HepG2 (cell line): ENCODE measurements at regions not wholly inside any gene's neighbourhood (a gene's known extent, or its start where the extent isn't known, plus 50 kb on each side); places are given as distances from the start of the nearest gene placed in this dataset.

Experiments
- MEF2D ChIP-seq: sonication (generic); formaldehyde crosslinking; IDR thresholded peaks from 2 replicates; pipeline ENCODE4 v1.5.1; 2020; ENCODE audit warnings: mild to moderate bottlenecking, missing genetic modification reagents
- NCOA2 ChIP-seq: sonication (generic); formaldehyde crosslinking; IDR thresholded peaks from 2 replicates; pipeline ENCODE4 v1.8.0; 2022; ENCODE audit warnings: inconsistent platforms
- ZNF350 ChIP-seq: sonication (generic); formaldehyde crosslinking; IDR thresholded peaks from 2 replicates; pipeline ENCODE4 v1.4.0; 2020; ENCODE audit warnings: mild to moderate bottlenecking, low read depth, missing genetic modification reagents, borderline replicate concordance
- TF ChIP-seq, protein P1 (sequence below): sonication (generic); formaldehyde crosslinking; IDR thresholded peaks from 2 replicates; pipeline ENCODE4 v1.9.0; 2021; ENCODE audit warnings: mild to moderate bottlenecking, missing genetic modification reagents
- TF ChIP-seq, protein P2 (sequence below): sonication (generic); formaldehyde crosslinking; IDR thresholded peaks from 2 replicates; pipeline ENCODE4 v1.4.0; 2020; ENCODE audit warnings: low read depth, missing genetic modification reagents

DNA sequence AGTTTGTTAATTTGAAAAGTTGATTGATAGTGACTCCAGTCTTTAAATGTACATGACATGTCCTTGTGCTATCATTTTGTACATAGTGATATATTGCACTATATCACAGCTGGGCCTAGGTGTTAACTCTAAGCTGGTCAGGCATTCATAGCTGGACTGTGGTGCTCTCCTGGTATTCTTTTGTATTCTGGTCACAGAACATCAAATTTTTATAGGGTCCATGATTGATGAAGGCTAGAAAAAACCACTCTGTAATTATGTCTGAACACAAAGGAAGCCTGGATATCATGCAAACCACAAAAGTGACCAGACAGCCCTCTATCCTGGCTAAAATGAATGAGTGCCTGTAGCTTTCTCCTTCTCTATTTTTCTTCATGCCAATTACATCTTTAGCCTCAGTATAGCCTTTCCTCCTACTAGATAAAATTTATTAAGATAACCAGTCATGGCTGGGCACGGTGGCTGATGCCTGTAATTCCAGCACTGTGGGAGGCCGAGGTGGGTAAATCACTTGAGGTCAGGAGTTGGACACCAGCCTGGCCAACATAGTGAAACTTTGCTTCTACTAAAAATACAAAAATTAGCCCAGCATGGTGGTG is 134.9 kb upstream of the B3GALT2 start:
- TF ChIP-seq ZNF350 (CRISPR knock-in tag) (no peak), NCOA2 (CRISPR knock-in tag) (no peak), MEF2D (CRISPR knock-in tag) (no peak)
- TF ChIP-seq, protein P1, sequence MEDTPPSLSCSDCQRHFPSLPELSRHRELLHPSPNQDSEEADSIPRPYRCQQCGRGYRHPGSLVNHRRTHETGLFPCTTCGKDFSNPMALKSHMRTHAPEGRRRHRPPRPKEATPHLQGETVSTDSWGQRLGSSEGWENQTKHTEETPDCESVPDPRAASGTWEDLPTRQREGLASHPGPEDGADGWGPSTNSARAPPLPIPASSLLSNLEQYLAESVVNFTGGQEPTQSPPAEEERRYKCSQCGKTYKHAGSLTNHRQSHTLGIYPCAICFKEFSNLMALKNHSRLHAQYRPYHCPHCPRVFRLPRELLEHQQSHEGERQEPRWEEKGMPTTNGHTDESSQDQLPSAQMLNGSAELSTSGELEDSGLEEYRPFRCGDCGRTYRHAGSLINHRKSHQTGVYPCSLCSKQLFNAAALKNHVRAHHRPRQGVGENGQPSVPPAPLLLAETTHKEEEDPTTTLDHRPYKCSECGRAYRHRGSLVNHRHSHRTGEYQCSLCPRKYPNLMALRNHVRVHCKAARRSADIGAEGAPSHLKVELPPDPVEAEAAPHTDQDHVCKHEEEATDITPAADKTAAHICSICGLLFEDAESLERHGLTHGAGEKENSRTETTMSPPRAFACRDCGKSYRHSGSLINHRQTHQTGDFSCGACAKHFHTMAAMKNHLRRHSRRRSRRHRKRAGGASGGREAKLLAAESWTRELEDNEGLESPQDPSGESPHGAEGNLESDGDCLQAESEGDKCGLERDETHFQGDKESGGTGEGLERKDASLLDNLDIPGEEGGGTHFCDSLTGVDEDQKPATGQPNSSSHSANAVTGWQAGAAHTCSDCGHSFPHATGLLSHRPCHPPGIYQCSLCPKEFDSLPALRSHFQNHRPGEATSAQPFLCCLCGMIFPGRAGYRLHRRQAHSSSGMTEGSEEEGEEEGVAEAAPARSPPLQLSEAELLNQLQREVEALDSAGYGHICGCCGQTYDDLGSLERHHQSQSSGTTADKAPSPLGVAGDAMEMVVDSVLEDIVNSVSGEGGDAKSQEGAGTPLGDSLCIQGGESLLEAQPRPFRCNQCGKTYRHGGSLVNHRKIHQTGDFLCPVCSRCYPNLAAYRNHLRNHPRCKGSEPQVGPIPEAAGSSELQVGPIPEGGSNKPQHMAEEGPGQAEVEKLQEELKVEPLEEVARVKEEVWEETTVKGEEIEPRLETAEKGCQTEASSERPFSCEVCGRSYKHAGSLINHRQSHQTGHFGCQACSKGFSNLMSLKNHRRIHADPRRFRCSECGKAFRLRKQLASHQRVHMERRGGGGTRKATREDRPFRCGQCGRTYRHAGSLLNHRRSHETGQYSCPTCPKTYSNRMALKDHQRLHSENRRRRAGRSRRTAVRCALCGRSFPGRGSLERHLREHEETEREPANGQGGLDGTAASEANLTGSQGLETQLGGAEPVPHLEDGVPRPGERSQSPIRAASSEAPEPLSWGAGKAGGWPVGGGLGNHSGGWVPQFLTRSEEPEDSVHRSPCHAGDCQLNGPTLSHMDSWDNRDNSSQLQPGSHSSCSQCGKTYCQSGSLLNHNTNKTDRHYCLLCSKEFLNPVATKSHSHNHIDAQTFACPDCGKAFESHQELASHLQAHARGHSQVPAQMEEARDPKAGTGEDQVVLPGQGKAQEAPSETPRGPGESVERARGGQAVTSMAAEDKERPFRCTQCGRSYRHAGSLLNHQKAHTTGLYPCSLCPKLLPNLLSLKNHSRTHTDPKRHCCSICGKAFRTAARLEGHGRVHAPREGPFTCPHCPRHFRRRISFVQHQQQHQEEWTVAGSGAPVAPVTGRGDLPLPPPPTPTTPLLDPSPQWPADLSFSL (CRISPR knock-in tag) = no peak
- TF ChIP-seq, protein P2, sequence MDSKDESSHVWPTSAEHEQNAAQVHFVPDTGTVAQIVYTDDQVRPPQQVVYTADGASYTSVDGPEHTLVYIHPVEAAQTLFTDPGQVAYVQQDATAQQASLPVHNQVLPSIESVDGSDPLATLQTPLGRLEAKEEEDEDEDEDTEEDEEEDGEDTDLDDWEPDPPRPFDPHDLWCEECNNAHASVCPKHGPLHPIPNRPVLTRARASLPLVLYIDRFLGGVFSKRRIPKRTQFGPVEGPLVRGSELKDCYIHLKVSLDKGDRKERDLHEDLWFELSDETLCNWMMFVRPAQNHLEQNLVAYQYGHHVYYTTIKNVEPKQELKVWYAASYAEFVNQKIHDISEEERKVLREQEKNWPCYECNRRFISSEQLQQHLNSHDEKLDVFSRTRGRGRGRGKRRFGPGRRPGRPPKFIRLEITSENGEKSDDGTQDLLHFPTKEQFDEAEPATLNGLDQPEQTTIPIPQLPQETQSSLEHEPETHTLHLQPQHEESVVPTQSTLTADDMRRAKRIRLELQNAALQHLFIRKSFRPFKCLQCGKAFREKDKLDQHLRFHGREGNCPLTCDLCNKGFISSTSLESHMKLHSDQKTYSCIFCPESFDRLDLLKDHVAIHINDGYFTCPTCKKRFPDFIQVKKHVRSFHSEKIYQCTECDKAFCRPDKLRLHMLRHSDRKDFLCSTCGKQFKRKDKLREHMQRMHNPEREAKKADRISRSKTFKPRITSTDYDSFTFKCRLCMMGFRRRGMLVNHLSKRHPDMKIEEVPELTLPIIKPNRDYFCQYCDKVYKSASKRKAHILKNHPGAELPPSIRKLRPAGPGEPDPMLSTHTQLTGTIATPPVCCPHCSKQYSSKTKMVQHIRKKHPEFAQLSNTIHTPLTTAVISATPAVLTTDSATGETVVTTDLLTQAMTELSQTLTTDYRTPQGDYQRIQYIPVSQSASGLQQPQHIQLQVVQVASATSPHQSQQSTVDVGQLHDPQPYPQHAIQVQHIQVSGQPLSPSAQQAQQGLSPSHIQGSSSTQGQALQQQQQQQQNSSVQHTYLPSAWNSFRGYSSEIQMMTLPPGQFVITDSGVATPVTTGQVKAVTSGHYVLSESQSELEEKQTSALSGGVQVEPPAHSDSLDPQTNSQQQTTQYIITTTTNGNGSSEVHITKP (CRISPR knock-in tag) = no peak
